Esophagus muscularis mucosa (tissue), 4 donors: ENCODE measurements at regions not wholly inside any gene's neighbourhood (a gene's known extent, or its start where the extent isn't known, plus 50 kb on each side); places are given as distances from the start of the nearest gene placed in this dataset.

ENCODE experiments used
- DNase-seq: peaks from one replicate; pipeline ENCODE4 v3.0.0-alpha.2; 2017; ENCODE audit errors: extremely low spot score
- H3K27ac ChIP-seq, 4 donors: fragments of 200-600 bp; sonication (generic); replicated peaks in 1 of 4; 1 replicate in 3 of 4; 2 replicates in 1 of 4; pipeline ENCODE4 v1.5.1; 2016 to 2019; ENCODE audit warnings: mild to moderate bottlenecking in 1 of 4
- H3K27me3 ChIP-seq, 4 donors: fragments of 200-600 bp; sonication (generic); one replicate each; pipeline versions ENCODE4 v1.5.1 to v1.6.0; 2016 to 2019
- H3K36me3 ChIP-seq, 4 donors: fragments of 200-600 bp; sonication (generic); one replicate each; pipeline ENCODE4 v1.5.1; 2016 to 2019
- H3K4me1 ChIP-seq, 4 donors: fragments of 200-600 bp; sonication (generic); one replicate each; pipeline ENCODE4 v1.5.1; 2016 to 2019
- H3K4me3 ChIP-seq, 4 donors: fragments of 200-600 bp; sonication (generic); 1 replicate in 2 of 4; 2 replicates in 2 of 4; pipeline ENCODE4 v1.5.1; 2016 to 2019; ENCODE audit warnings: mild to moderate bottlenecking in 4 of 4, moderate library complexity in 1 of 4
- H3K9me3 ChIP-seq, 4 donors: fragments of 200-600 bp; sonication (generic); 1 replicate in 3 of 4; 2 replicates in 1 of 4; pipeline ENCODE4 v1.5.1; 2016 to 2019
- CTCF ChIP-seq, 3 experiments: fragments of 200-600 bp in 2 of 3; fragments of 450-650 bp in 1 of 3; sonication (generic) in 2 of 3; IDR thresholded peaks; one replicate each; pipeline ENCODE4 v1.5.1; 2017 to 2019; ENCODE audit warnings: antibody characterized with exemption in 3 of 3, mild to moderate bottlenecking in 2 of 3, moderate library complexity in 1 of 3
- EP300 ChIP-seq: sonication (generic); formaldehyde crosslinking; IDR thresholded peaks from one replicate; pipeline ENCODE4 v1.6.1; 2017; ENCODE audit warnings: antibody characterized with exemption
- POLR2A ChIP-seq: fragments of 450-650 bp; IDR thresholded peaks from one replicate; pipeline ENCODE4 v1.6.1; 2017; ENCODE audit warnings: antibody characterized with exemption, moderate library complexity, mild to moderate bottlenecking, low read depth
- POLR2AphosphoS5 ChIP-seq, 2 donors: sonication (generic); formaldehyde crosslinking; IDR thresholded peaks; one replicate each; pipeline ENCODE4 v1.6.1; 2017; ENCODE audit warnings: antibody characterized with exemption in 2 of 2
- WGBS: methylation state at CpG from one replicate; pipeline ENCODE4 v1.1.5; 2018; 5-methylcytosine and 5-hydroxymethylcytosine counted together
- intact Hi-C: fragments of 100-400 bp; cut with DNase I; formaldehyde crosslinking; loops from one replicate; pipeline ENCODE4 v1.15.1; 2023

DNA sequence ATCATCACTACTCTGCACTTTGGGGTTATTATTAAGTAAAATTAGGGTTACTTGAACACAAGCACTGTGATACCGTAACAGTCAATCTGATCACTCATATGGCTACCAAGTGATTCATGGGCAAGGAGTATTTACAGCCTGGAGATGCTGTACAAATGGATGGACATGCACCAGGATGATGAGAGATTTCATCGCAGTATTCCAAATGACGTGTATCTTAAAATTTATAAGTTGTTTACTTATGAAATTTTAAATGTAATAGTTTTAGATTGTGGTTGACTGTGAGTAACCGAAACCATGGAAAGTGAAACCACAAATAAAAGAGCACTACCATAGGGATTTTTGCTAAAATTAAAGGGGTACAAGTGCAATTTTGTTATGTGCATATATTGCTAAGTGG, 462.2 kb upstream of the PTGER4 start:
- H3K36me3 ChIP-seq: no peaks in the 10 kb centered on the region
- no peaks in the 10 kb centered on the region for H3K27me3 ChIP-seq
- no peak for DNase-seq
- no peaks in the 10 kb centered on the region for H3K9me3 ChIP-seq
- no peak overlapping the region for H3K4me3 ChIP-seq
- TF ChIP-seq POLR2A (no peak), POLR2AphosphoS5 (IDR thresholded peaks at IDR 0.05) (no peak), EP300 (no peak), CTCF (IDR thresholded peaks at IDR 0.05) (no peak)
- intact Hi-C loops: no loop called here
- no peaks in the 10 kb centered on the region for H3K4me1 ChIP-seq
- H3K27ac ChIP-seq: no peak overlapping the region
- 77% methylated on average over 4 of the region's 4 CpGs for WGBS

GRCh38 chr5:40210694-40211093, 469.0 kb upstream of the PTGER4 start:
- intact Hi-C loops: no loop called here
- no peaks in the 10 kb centered on the region for H3K9me3 ChIP-seq
- no peaks in the 10 kb centered on the region for H3K4me1 ChIP-seq
- H3K36me3 ChIP-seq: no peaks in the 10 kb centered on the region
- H3K4me3 ChIP-seq: no peak overlapping the region
- WGBS: 100% methylated on average over 1 of the region's 1 CpG
- H3K27me3 ChIP-seq: no peaks in the 10 kb centered on the region
- no peak for TF ChIP-seq CTCF (IDR thresholded peaks at IDR 0.05)
- no peak for TF ChIP-seq POLR2A
- no peak for TF ChIP-seq POLR2AphosphoS5 (IDR thresholded peaks at IDR 0.05)
- no peak for TF ChIP-seq EP300
- DNase-seq: no peak
- H3K27ac ChIP-seq: no peak overlapping the region

GRCh38 chr5:40206030-40206429, 473.7 kb upstream of the PTGER4 start:
- no peaks in the 10 kb centered on the region for H3K27me3 ChIP-seq
- peaks cover 0 to 5% (median 0%) of the 10 kb centered on the region in 4 donors for H3K4me1 ChIP-seq
- H3K4me3 ChIP-seq: no peak overlapping the region
- 83% methylated on average over 2 of the region's 2 CpGs for WGBS
- H3K9me3 ChIP-seq: no peaks in the 10 kb centered on the region
- no peak for DNase-seq
- TF ChIP-seq CTCF (IDR thresholded peaks at IDR 0.05) (no peak), POLR2A (no peak), POLR2AphosphoS5 (IDR thresholded peaks at IDR 0.05) (no peak), EP300 (no peak)
- no peaks in the 10 kb centered on the region for H3K36me3 ChIP-seq
- no peak overlapping the region for H3K27ac ChIP-seq
- intact Hi-C loops: no loop called here

- TF ChIP-seq EP300 (no peak), POLR2A (no peak), POLR2AphosphoS5 (IDR thresholded peaks at IDR 0.05) (no peak), CTCF (IDR thresholded peaks at IDR 0.05) (no peak)
- H3K27ac ChIP-seq: no peak overlapping the region
- intact Hi-C loops: no loop called here
- no peaks in the 10 kb centered on the region for H3K36me3 ChIP-seq
- DNase-seq: no peak
- peaks cover 0 to 5% (median 0%) of the 10 kb centered on the region in 4 donors for H3K4me1 ChIP-seq
- H3K27me3 ChIP-seq: no peaks in the 10 kb centered on the region
- H3K4me3 ChIP-seq: no peak overlapping the region
- H3K9me3 ChIP-seq: no peaks in the 10 kb centered on the region
Observed at GRCh38 chr5:40204144-40204543, 475.6 kb upstream of the PTGER4 start.

DNA sequence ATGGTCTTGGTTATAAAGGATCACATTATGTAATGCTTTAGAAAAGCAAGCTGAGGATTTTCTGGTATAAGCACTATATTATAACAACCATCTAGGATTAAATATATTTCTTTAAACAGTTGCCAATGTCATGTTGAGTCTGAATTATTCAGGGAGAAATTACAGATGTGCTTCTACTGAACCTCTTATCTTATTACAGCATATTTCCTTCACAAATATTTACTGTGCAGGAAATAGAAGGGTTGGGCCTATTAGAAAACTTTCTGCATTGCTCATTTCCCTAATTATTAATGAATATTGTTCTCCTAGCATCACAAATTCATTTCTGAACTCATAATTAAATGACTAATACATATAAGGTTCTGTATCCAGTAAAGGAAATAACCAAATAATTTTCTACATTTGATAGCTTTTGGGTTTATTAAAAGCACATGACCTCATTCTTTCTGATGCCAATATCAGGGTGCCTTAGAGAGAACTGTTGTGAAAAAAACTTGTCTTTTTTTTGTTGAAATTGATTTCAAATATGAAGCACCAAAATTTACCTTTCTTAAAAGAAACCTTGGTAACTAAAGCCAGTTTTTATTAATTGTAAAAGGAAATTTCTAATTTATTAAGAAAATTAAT, 476.8 kb upstream of the PTGER4 start:
- H3K4me3 ChIP-seq: no peak overlapping the region
- TF ChIP-seq CTCF (IDR thresholded peaks at IDR 0.05) (no peak), POLR2AphosphoS5 (IDR thresholded peaks at IDR 0.05) (peak in 1 of 2 donors; percentile 29)
- H3K9me3 ChIP-seq: no peaks in the 10 kb centered on the region
- H3K27ac ChIP-seq: peak overlapping the region in 2 of 4 donors; percentile 13 to 22
- no peak for DNase-seq
- H3K27me3 ChIP-seq: no peaks in the 10 kb centered on the region
- peaks cover 0 to 5% (median 0%) of the 10 kb centered on the region in 4 donors for H3K4me1 ChIP-seq
- no peaks in the 10 kb centered on the region for H3K36me3 ChIP-seq
- intact Hi-C loops: no loop called here
